ENCODE measurements at regions not wholly inside any gene's neighbourhood (a gene's known extent, or its start where the extent isn't known, plus 50 kb on each side); places are given as distances from the start of the nearest gene placed in this dataset.
"Not testable (repeated sequence)": the region's sequence is repeated elsewhere in the genome, so short reads cannot be mapped to it uniquely, and the experiment has no call there.

GRCh38 chr1:112855152-112855828 lies 100.7 kb downstream of the SLC16A1 start:
- no peak for TF ChIP-seq CTCF (IDR thresholded peaks at IDR 0.05)
- no peak overlapping the region for H3K27ac ChIP-seq
- H3K4me3 ChIP-seq = peak overlapping the region; percentile 60
- DNase-seq (ENCODE audit: low spot score) = no peak

- not testable (repeated sequence) for DNase-seq (ENCODE audit: low spot score)
Measured at GRCh38 chr1:112854368-112854984, 101.5 kb downstream of the SLC16A1 start.

GRCh38 chr1:112853915-112854314 lies 102.1 kb downstream of the SLC16A1 start:
- DNase-seq (ENCODE audit: low spot score); H3K27ac ChIP-seq; H3K4me3 ChIP-seq: not testable (repeated sequence)

More at GRCh38 chr1:112854368-112854984, 101.5 kb downstream of the SLC16A1 start:
- H3K4me3 ChIP-seq = peak overlapping the region; percentile 60
- not testable (repeated sequence) for H3K27ac ChIP-seq

- no peak overlapping the region for H3K27ac ChIP-seq
- DNase-seq (ENCODE audit: low spot score) = no peak
- no peak for TF ChIP-seq CTCF (IDR thresholded peaks at IDR 0.05)
- H3K4me3 ChIP-seq = no peak overlapping the region
Measured at GRCh38 chr1:112852934-112853333, 103.1 kb downstream of the SLC16A1 start.

- TF ChIP-seq CTCF (IDR thresholded peaks at IDR 0.05) = no peak
- Histone ChIP-seq H3K27ac (no peak overlapping the region), H3K4me3 (no peak overlapping the region)
- no peak for DNase-seq (ENCODE audit: low spot score)
Measured at GRCh38 chr1:112852276-112852675, 103.7 kb downstream of the SLC16A1 start.

- no peak for DNase-seq (ENCODE audit: low spot score)
- no peak for TF ChIP-seq CTCF (IDR thresholded peaks at IDR 0.05)
- Histone ChIP-seq H3K27ac (no peak overlapping the region), H3K4me3 (peak overlapping the region; percentile 67)
Measured at GRCh38 chr1:112850034-112850757, 105.8 kb downstream of the SLC16A1 start.

- Histone ChIP-seq H3K27ac (no peak overlapping the region), H3K4me3 (peak overlapping the region; percentile 67)
- no peak for DNase-seq (ENCODE audit: low spot score)
- no peak for TF ChIP-seq CTCF (IDR thresholded peaks at IDR 0.05)
Measured at GRCh38 chr1:112849425-112850033, 106.5 kb downstream of the SLC16A1 start.
